ENCODE measurements at regions not wholly inside any gene's neighbourhood (a gene's known extent, or its start where the extent isn't known, plus 50 kb on each side); places are given as distances from the start of the nearest gene placed in this dataset.

GRCh38 chr2:128687565-128687964 is 368.9 kb upstream of the HS6ST1 start:
- no peak for DNase-seq (ENCODE audit: low read depth in 1 of 2, low spot score in 1 of 2)
- Histone ChIP-seq H3K27ac (replicated peaks) (no peak overlapping the region), H3K4me3 (replicated peaks; ENCODE audit: insufficient read depth, low read length) (no peak overlapping the region), H3K27me3 (ENCODE audit: insufficient read depth, poor library complexity, severe bottlenecking) (no peaks in the 10 kb centered on the region)
- no peak for TF ChIP-seq SPI1 (IDR thresholded peaks at IDR 0.05; ENCODE audit: borderline replicate concordance, low read depth)
- TF ChIP-seq, protein P1, sequence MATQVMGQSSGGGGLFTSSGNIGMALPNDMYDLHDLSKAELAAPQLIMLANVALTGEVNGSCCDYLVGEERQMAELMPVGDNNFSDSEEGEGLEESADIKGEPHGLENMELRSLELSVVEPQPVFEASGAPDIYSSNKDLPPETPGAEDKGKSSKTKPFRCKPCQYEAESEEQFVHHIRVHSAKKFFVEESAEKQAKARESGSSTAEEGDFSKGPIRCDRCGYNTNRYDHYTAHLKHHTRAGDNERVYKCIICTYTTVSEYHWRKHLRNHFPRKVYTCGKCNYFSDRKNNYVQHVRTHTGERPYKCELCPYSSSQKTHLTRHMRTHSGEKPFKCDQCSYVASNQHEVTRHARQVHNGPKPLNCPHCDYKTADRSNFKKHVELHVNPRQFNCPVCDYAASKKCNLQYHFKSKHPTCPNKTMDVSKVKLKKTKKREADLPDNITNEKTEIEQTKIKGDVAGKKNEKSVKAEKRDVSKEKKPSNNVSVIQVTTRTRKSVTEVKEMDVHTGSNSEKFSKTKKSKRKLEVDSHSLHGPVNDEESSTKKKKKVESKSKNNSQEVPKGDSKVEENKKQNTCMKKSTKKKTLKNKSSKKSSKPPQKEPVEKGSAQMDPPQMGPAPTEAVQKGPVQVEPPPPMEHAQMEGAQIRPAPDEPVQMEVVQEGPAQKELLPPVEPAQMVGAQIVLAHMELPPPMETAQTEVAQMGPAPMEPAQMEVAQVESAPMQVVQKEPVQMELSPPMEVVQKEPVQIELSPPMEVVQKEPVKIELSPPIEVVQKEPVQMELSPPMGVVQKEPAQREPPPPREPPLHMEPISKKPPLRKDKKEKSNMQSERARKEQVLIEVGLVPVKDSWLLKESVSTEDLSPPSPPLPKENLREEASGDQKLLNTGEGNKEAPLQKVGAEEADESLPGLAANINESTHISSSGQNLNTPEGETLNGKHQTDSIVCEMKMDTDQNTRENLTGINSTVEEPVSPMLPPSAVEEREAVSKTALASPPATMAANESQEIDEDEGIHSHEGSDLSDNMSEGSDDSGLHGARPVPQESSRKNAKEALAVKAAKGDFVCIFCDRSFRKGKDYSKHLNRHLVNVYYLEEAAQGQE (IDR thresholded peaks at IDR 0.05; ENCODE audit: insufficient replicate concordance, low read depth) = no peak
- no peak for TF ChIP-seq GABPA (IDR thresholded peaks at IDR 0.05; ENCODE audit: low read depth)
- no peak for TF ChIP-seq POLR2AphosphoS5 (IDR thresholded peaks at IDR 0.05; ENCODE audit: low read depth)
- TF ChIP-seq CTCF (IDR thresholded peaks at IDR 0.05; ENCODE audit: insufficient read depth, low read length) = no peak

DNA sequence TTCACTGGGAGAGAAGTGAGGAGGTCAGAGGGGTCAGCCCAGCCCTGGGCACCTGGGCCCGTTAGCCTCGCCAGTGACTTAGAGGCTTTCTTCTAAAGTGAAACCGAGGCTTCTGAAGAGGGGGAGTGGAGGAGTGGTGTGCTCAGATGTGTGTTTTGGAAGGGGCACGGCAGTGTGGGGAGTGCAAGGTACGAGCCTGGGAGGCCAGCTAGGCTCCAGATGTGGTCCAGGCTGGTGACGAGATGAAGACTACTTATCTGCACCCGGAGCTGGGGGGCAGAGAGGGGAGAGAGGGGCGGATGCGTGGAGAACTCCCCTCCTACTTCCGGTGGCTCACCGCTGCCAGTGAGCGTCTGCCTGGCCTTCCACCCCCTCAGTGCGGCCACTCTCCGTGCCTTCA is 371.3 kb upstream of the HS6ST1 start:
- H3K27ac ChIP-seq (replicated peaks) = no peak overlapping the region
- DNase-seq (ENCODE audit: low read depth in 1 of 2, low spot score in 1 of 2) = no peak
- no peak for TF ChIP-seq CTCF (IDR thresholded peaks at IDR 0.05; ENCODE audit: insufficient read depth, low read length)
- TF ChIP-seq, protein P1 (IDR thresholded peaks at IDR 0.05; ENCODE audit: insufficient replicate concordance, low read depth) = no peak
- H3K27me3 ChIP-seq (ENCODE audit: insufficient read depth, poor library complexity, severe bottlenecking) = no peaks in the 10 kb centered on the region
- no peak overlapping the region for H3K4me3 ChIP-seq (replicated peaks; ENCODE audit: insufficient read depth, low read length)

DNA sequence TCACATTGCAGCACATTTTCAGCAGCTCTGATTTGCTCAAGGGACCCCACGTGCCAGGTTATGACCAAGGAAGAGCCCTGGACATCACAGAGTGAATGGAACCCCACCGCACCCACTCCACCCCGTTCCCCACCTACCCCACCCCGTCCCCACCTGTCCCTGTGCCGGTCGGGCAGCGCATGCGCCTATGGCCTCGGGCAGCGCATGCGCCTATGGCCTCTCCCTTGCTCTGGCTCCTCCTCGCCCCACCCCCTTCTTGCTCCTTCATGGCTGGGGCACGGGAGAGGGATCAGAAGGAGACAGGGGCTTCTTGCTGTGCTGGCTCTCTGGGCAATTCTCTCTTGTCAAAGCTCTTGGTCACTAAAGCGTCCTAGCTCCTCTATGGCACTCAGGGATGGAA is 371.8 kb upstream of the HS6ST1 start:
- TF ChIP-seq CTCF (IDR thresholded peaks at IDR 0.05; ENCODE audit: insufficient read depth, low read length) = no peak
- TF ChIP-seq, protein P1 (IDR thresholded peaks at IDR 0.05; ENCODE audit: insufficient replicate concordance, low read depth) = no peak
- TF ChIP-seq GABPA (IDR thresholded peaks at IDR 0.05; ENCODE audit: low read depth) = no peak
- TF ChIP-seq SPI1 (IDR thresholded peaks at IDR 0.05; ENCODE audit: borderline replicate concordance, low read depth) = no peak
- no peak for TF ChIP-seq POLR2AphosphoS5 (IDR thresholded peaks at IDR 0.05; ENCODE audit: low read depth)
- Histone ChIP-seq H3K27me3 (ENCODE audit: insufficient read depth, poor library complexity, severe bottlenecking) (no peaks in the 10 kb centered on the region), H3K4me3 (replicated peaks; ENCODE audit: insufficient read depth, low read length) (no peak overlapping the region), H3K27ac (replicated peaks) (no peak overlapping the region)
- no peak for DNase-seq (ENCODE audit: low read depth in 1 of 2, low spot score in 1 of 2)

Measured in HL-60 (cell line).